ENCODE measurements at regions not wholly inside any gene's neighbourhood (a gene's known extent, or its start where the extent isn't known, plus 50 kb on each side); places are given as distances from the start of the nearest gene placed in this dataset.

GRCh38 chr20:48011025-48011424 is 225.7 kb upstream of the SULF2 start:
- no peaks in the 10 kb centered on the region for H3K4me1 Mint-ChIP-seq
- H3K4me3 Mint-ChIP-seq: no peak overlapping the region
- H3K27ac Mint-ChIP-seq: no peak overlapping the region
- H3K9me3 Mint-ChIP-seq: peaks cover 4 to 30% (median 12%) of the 10 kb centered on the region in 6 donors
- H3K27me3 Mint-ChIP-seq (ENCODE audit: low read depth in 3 of 3): peaks cover 6 to 15% (median 6%) of the 10 kb centered on the region in 3 donors
- no peaks in the 10 kb centered on the region for H3K36me3 Mint-ChIP-seq
- DNase-seq: no peak

GRCh38 chr20:48010623-48011022 is 225.3 kb upstream of the SULF2 start:
- Mint-ChIP-seq H3K36me3 (no peaks in the 10 kb centered on the region), H3K4me3 (no peak overlapping the region), H3K9me3 (peaks cover 4 to 30% (median 12%) of the 10 kb centered on the region in 6 donors), H3K27me3 (ENCODE audit: low read depth in 3 of 3) (peaks cover 6 to 12% (median 6%) of the 10 kb centered on the region in 3 donors), H3K4me1 (no peaks in the 10 kb centered on the region), H3K27ac (no peak overlapping the region)
- no peak for DNase-seq

GRCh38 chr20:48008850-48009515 is 223.7 kb upstream of the SULF2 start:
- Mint-ChIP-seq H3K4me1 (no peaks in the 10 kb centered on the region), H3K4me3 (no peak overlapping the region), H3K27me3 (ENCODE audit: low read depth in 3 of 3) (peaks cover 5 to 10% (median 6%) of the 10 kb centered on the region in 3 donors), H3K27ac (no peak overlapping the region), H3K9me3 (peaks cover 4 to 30% (median 12%) of the 10 kb centered on the region in 6 donors), H3K36me3 (no peaks in the 10 kb centered on the region)
- no peak for DNase-seq

- Mint-ChIP-seq H3K4me1 (no peaks in the 10 kb centered on the region), H3K9me3 (peaks cover 4 to 23% (median 7%) of the 10 kb centered on the region in 6 donors), H3K27me3 (ENCODE audit: low read depth in 3 of 3) (peaks cover 5 to 13% (median 6%) of the 10 kb centered on the region in 3 donors), H3K4me3 (no peak overlapping the region), H3K27ac (no peak overlapping the region), H3K36me3 (peaks cover 0 to 2% (median 0%) of the 10 kb centered on the region in 3 donors)
- no peak for DNase-seq
Observed at GRCh38 chr20:48007351-48007750, 222.1 kb upstream of the SULF2 start.

GRCh38 chr20:48006036-48006833 is 221.0 kb upstream of the SULF2 start:
- peaks cover 0 to 4% (median 0%) of the 10 kb centered on the region in 3 donors for H3K36me3 Mint-ChIP-seq
- no peaks in the 10 kb centered on the region for H3K4me1 Mint-ChIP-seq
- DNase-seq: no peak
- H3K27ac Mint-ChIP-seq: no peak overlapping the region
- H3K4me3 Mint-ChIP-seq: no peak overlapping the region
- H3K9me3 Mint-ChIP-seq: peaks cover 0 to 17% (median 4%) of the 10 kb centered on the region in 6 donors
- H3K27me3 Mint-ChIP-seq (ENCODE audit: low read depth in 3 of 3): peaks cover 6 to 8% (median 8%) of the 10 kb centered on the region in 3 donors

GRCh38 chr20:48003021-48003420 is 217.7 kb upstream of the SULF2 start:
- Mint-ChIP-seq H3K4me3 (no peak overlapping the region), H3K27ac (no peak overlapping the region), H3K36me3 (peaks cover 0 to 4% (median 0%) of the 10 kb centered on the region in 3 donors), H3K4me1 (no peaks in the 10 kb centered on the region), H3K9me3 (peaks cover 0 to 8% (median 2%) of the 10 kb centered on the region in 6 donors), H3K27me3 (ENCODE audit: low read depth in 3 of 3) (peaks cover 6 to 10% (median 8%) of the 10 kb centered on the region in 3 donors)
- DNase-seq: no peak

GRCh38 chr20:48002517-48002970 is 217.3 kb upstream of the SULF2 start:
- no peak for DNase-seq
- Mint-ChIP-seq H3K4me1 (no peaks in the 10 kb centered on the region), H3K36me3 (peaks cover 0 to 4% (median 0%) of the 10 kb centered on the region in 3 donors), H3K9me3 (peaks cover 0 to 3% (median 1%) of the 10 kb centered on the region in 6 donors), H3K4me3 (no peak overlapping the region), H3K27me3 (ENCODE audit: low read depth in 3 of 3) (peaks cover 4 to 11% (median 8%) of the 10 kb centered on the region in 3 donors), H3K27ac (no peak overlapping the region)

GRCh38 chr20:47999166-47999565 is 213.9 kb upstream of the SULF2 start:
- no peaks in the 10 kb centered on the region for H3K4me1 Mint-ChIP-seq
- H3K4me3 Mint-ChIP-seq: no peak overlapping the region
- peaks cover 0 to 9% (median 7%) of the 10 kb centered on the region in 3 donors for H3K27me3 Mint-ChIP-seq (ENCODE audit: low read depth in 3 of 3)
- H3K36me3 Mint-ChIP-seq: peaks cover 0 to 4% (median 0%) of the 10 kb centered on the region in 3 donors
- H3K27ac Mint-ChIP-seq: no peak overlapping the region
- no peaks in the 10 kb centered on the region for H3K9me3 Mint-ChIP-seq
- DNase-seq: no peak

GRCh38 chr20:47998736-47999135 is 213.5 kb upstream of the SULF2 start:
- H3K27me3 Mint-ChIP-seq (ENCODE audit: low read depth in 3 of 3): peaks cover 0 to 9% (median 7%) of the 10 kb centered on the region in 3 donors

GRCh38 chr20:47995661-47996060 is 210.4 kb upstream of the SULF2 start:
- no peak overlapping the region for H3K27ac Mint-ChIP-seq
- no peaks in the 10 kb centered on the region for H3K4me1 Mint-ChIP-seq
- peaks cover 0 to 13% (median 4%) of the 10 kb centered on the region in 3 donors for H3K27me3 Mint-ChIP-seq (ENCODE audit: low read depth in 3 of 3)
- no peak overlapping the region for H3K4me3 Mint-ChIP-seq
- no peak for DNase-seq
- H3K36me3 Mint-ChIP-seq: no peaks in the 10 kb centered on the region
- H3K9me3 Mint-ChIP-seq: no peaks in the 10 kb centered on the region

More at GRCh38 chr20:47998736-47999135, 213.5 kb upstream of the SULF2 start:
- no peak overlapping the region for H3K27ac Mint-ChIP-seq
- no peaks in the 10 kb centered on the region for H3K9me3 Mint-ChIP-seq
- no peaks in the 10 kb centered on the region for H3K4me1 Mint-ChIP-seq
- no peak overlapping the region for H3K4me3 Mint-ChIP-seq
- no peak for DNase-seq
- peaks cover 0 to 4% (median 0%) of the 10 kb centered on the region in 3 donors for H3K36me3 Mint-ChIP-seq

- no peaks in the 10 kb centered on the region for H3K4me1 Mint-ChIP-seq
- no peaks in the 10 kb centered on the region for H3K9me3 Mint-ChIP-seq
Observed at GRCh38 chr20:47993817-47994216, 208.5 kb upstream of the SULF2 start.

GRCh38 chr20:47993035-47993755 is 207.9 kb upstream of the SULF2 start:
- Mint-ChIP-seq H3K9me3 (no peaks in the 10 kb centered on the region), H3K27ac (no peak overlapping the region), H3K4me1 (no peaks in the 10 kb centered on the region), H3K36me3 (no peaks in the 10 kb centered on the region), H3K27me3 (ENCODE audit: low read depth in 3 of 3) (peaks cover 0 to 13% (median 6%) of the 10 kb centered on the region in 3 donors), H3K4me3 (no peak overlapping the region)
- no peak for DNase-seq

More at GRCh38 chr20:47993817-47994216, 208.5 kb upstream of the SULF2 start:
- Mint-ChIP-seq H3K36me3 (no peaks in the 10 kb centered on the region), H3K4me3 (no peak overlapping the region), H3K27ac (no peak overlapping the region), H3K27me3 (ENCODE audit: low read depth in 3 of 3) (peaks cover 0 to 13% (median 6%) of the 10 kb centered on the region in 3 donors)
- no peak for DNase-seq

GRCh38 chr20:47991875-47992488 is 206.7 kb upstream of the SULF2 start:
- Mint-ChIP-seq H3K9me3 (peaks cover 0 to 1% (median 0%) of the 10 kb centered on the region in 6 donors), H3K27ac (no peak overlapping the region), H3K27me3 (ENCODE audit: low read depth in 3 of 3) (peaks cover 0 to 10% (median 6%) of the 10 kb centered on the region in 3 donors), H3K4me3 (no peak overlapping the region), H3K4me1 (no peaks in the 10 kb centered on the region), H3K36me3 (no peaks in the 10 kb centered on the region)
- no peak for DNase-seq

Measured in immature natural killer cell (primary cell).